D721Med (cell line): ENCODE measurements at regions not wholly inside any gene's neighbourhood (a gene's known extent, or its start where the extent isn't known, plus 50 kb on each side); places are given as distances from the start of the nearest gene placed in this dataset.

Experiments used
- DNase-seq: peaks from one replicate; pipeline ENCODE4 v3.0.0; 2011; ENCODE audit warnings: low spot score; ENCODE audit not compliant: insufficient read length
- FAIRE-seq: peaks from 2 replicates; lab custom pipeline; 2011; peaks lifted over from hg19 to GRCh38; lab: Jason Lieb, UNC
- TF ChIP-seq, protein P1 (sequence below): IDR thresholded peaks from 2 replicates; pipeline ENCODE4 v1.5.1; 2012; ENCODE audit warnings: mild to moderate bottlenecking, control low read depth; ENCODE audit not compliant: insufficient read depth; ENCODE audit errors: missing control alignments

DNA sequence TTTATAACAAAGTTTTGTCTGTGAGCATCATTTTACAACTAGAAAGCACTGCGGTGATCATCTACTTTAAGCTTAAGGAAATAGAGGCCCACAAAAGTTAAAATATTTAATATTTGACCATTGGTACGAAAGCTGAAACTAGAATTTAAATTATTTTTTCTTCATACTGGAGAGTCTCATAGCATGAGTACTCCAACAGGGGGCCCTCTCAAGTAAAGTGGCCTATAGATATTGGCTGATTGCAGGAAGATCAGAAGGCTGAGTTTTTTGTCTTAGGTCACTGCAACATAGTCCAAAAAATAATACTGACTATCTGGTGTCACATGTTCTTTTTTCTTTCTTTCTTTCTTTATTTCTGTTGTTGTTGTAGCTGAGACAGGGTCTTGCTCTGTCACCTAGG lies 75.3 kb upstream of the ZDHHC17 start:
- TF ChIP-seq, protein P1, sequence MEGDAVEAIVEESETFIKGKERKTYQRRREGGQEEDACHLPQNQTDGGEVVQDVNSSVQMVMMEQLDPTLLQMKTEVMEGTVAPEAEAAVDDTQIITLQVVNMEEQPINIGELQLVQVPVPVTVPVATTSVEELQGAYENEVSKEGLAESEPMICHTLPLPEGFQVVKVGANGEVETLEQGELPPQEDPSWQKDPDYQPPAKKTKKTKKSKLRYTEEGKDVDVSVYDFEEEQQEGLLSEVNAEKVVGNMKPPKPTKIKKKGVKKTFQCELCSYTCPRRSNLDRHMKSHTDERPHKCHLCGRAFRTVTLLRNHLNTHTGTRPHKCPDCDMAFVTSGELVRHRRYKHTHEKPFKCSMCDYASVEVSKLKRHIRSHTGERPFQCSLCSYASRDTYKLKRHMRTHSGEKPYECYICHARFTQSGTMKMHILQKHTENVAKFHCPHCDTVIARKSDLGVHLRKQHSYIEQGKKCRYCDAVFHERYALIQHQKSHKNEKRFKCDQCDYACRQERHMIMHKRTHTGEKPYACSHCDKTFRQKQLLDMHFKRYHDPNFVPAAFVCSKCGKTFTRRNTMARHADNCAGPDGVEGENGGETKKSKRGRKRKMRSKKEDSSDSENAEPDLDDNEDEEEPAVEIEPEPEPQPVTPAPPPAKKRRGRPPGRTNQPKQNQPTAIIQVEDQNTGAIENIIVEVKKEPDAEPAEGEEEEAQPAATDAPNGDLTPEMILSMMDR = peak; percentile 24
- DNase-seq (no peak), FAIRE-seq (no peak)

DNA sequence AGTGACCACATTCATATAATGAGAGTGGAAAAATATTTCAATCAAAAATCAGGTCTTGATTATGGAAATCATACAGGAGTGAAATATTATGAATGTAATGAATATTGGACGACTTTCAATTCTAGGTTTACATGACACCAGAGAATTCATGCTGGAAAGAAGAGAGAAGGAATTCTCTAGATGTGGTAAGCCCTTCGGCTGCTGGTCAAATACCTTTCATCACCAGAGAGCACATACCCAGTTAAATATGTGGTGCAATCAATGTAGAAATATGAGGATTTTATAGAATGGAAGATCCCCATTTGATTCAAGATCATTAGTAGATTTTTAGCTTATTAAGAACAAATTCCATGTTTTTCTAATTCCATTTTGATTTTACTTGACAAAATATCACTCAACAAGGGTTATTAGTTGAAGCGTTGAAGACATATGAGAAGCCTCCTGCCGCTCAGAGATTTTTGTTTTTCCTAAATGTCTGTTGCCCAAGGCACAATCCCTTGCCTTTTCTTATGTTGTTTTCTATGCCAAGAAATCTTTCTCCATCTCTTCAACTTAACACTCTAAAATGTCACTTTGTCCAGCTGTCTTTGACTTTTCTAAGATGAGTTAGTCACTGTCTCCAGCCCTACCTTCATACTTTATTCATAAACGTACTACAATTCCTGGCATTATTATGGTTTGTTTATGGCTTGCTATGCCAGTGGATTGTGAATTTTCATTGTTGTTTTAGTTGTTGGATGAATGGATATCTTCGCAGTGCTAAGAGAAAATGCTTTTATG lies 72.8 kb upstream of the ZDHHC17 start:
- TF ChIP-seq, protein P1 = no peak
- DNase-seq (no peak), FAIRE-seq (no peak)

DNA sequence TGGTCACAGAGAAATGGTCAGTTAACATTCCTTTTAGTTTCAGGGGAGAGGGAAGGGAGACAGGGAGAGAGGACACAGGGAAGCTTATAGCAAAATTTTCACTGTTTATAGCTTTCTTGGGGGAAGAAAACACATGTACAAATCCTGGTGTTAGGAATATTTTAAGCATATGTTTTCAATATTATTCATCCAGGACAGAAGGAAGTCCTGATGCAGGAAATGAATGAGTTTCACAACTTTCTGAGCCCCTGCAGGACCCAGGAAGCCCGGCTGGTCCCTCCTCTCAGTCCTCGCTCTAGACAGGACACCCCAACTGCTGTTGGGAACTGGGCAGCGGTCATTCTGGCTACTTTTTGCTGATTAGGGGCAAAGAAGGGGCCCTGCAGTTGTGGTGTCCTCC lies 71.1 kb upstream of the ZDHHC17 start:
- no peak for DNase-seq
- TF ChIP-seq, protein P1 = no peak
- FAIRE-seq = no peak

DNA sequence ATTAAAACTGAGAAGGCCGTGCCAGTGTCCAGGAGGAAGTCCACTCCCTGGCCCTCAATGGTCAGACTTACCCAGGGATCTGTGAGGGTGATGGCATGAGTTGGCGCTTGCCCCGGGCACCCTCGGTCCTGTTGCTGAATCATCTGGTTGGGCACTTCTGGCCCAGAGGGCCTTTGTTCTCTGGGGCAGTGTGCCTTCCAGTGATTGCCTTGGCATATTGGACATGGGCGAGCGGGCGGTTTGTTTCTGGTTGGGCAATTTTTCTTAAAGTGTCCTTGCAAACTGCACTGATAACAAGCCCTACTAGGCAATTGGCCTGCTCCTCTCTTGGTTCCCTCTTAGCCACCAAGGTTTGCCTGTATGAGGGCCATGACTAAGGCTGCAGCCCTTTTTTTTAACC lies 69.5 kb upstream of the ZDHHC17 start:
- FAIRE-seq = no peak
- no peak for DNase-seq
- TF ChIP-seq, protein P1 = no peak

DNA sequence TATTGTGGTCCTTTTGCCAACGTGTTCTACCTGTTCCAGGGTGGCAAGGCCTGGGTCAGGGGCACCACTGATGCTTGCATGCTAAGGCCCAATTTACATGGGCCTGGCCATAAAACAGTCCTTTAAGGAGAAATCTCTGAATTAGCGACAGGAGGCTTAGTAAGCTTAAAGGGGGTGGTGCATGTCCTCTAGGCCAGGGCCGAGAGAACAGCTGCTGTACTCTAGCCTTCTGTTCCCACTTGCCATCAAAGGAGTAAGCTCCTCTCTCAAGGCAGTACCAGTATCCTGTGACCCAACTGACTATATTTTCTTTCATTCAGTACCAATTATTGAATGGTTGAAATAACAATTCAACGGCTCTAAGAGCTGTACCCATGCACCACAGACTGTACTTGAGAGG lies 67.7 kb upstream of the ZDHHC17 start:
- no peak for DNase-seq
- TF ChIP-seq, protein P1 = no peak
- FAIRE-seq = no peak

DNA sequence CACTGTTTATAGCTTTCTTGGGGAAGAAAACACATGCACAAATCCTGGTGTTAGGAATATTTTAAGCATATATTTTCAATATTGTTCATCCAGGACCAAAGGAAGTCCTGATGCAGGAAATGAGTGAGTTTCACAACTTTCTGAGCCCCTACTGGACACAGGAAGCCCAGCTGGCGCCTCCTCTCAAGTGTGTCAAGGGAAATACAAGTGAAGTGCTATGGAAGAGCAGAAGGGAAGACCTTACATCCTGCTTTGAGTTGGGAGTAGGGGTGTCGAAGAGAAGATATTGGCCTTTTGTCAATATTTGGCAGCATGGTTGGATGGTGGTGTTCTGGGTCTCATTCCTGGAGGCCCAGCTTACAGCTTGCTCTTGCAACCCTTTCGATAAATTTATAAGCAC lies 66.1 kb upstream of the ZDHHC17 start:
- no peak for FAIRE-seq

DNA sequence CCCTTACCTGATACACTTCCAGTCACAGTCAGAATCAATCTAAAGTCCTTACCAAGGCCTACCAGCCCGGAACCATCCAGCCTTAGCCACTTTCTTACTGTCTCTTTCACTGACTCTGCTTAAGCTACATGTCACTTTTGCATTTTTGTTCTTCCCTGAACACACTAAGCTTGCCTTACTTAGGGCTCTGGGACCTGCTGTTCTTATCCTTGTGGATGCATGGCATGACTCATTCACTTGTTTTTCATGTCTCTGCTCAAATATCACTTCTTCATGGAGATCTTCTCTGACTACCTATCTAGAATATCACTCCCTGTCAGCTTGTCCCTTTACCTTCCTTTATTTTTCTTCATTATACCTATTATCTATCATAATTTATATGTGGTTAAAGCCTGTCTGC lies 65.6 kb upstream of the ZDHHC17 start:
- FAIRE-seq (no peak), DNase-seq (no peak)
- TF ChIP-seq, protein P1 = no peak

More for the DNA sequence above, 66.1 kb upstream of the ZDHHC17 start:
- no peak for DNase-seq
- TF ChIP-seq, protein P1 = no peak
